ENCODE measurements at regions not wholly inside any gene's neighbourhood (a gene's known extent, or its start where the extent isn't known, plus 50 kb on each side); places are given as distances from the start of the nearest gene placed in this dataset.
"Not testable (repeated sequence)": the region's sequence is repeated elsewhere in the genome, so short reads cannot be mapped to it uniquely, and the experiment has no call there.

DNA sequence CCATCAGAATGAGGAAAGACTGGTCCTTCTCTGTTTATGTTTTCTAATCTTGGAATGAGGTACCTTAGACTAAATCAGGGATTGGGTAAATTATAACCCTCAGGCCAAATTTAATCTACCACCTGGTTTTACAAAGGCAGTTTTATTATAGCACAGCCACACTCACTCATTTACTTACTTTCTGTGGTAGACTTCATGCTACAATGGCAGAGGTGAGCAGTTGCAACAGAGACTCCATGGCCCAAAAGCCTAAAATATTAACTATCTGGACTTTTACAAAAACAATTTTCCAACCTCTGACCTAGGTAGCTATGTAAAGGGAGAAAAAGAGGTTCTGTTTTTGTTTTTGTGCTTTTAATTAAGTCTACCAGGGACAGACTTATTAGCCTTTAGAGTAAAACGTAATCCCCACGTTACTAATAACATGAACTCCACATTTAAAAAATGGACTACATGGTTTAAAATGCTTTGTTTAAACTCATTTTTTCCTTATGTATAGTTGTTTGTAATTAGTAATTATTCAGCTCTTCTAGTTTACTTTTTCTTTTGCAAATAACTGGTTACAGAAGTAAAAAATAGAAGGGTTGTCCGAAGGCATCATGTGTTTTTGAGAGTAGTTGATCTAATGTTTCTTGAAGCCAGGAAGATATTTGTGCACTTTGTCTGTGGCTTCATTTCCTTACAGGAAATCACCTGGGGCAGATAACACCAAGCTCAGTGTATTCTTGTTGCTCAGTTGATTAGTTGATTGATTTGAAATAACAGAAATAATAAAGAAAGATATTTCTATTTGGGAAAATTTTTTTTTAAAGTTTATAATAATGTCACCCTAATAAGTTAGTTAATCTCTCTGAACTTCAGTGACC lies 57.6 kb upstream of the ATP2B1 start:
- H3K79me2 ChIP-seq (replicated peaks; ENCODE audit: insufficient read depth, low read length) = no peaks in the 10 kb centered on the region

DNA sequence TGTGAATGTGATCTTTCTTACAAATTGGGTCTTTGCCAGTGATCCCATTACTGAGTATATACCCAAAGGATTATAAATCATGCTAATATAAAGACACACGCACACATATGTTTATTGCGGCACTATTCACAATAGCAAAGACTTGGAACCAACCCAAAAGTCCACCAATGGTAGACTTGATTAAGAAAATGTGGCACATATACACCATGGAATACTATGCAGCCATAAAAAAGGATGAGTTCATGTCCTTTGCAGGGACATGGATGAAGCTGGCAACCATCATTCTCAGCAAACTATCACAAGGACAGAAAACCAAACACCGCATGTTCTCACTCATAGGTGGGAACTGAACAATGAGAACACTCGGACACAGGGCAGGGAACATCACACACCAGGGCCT lies 55.5 kb upstream of the ATP2B1 start:
- not testable (repeated sequence) for H2AFZ ChIP-seq (ENCODE audit: low read depth, low read length); H3K9me3 ChIP-seq (ENCODE audit: low read length); H3F3A ChIP-seq (ENCODE audit: insufficient read depth, low read length, poor library complexity, severe bottlenecking); H3K4me3 ChIP-seq (ENCODE audit: low read length); H3K79me2 ChIP-seq (replicated peaks; ENCODE audit: insufficient read depth, low read length); H3K9me2 ChIP-seq (ENCODE audit: insufficient read depth, low read length); H3K36me3 ChIP-seq (ENCODE audit: insufficient read depth, low read length); H3K27me3 ChIP-seq (ENCODE audit: insufficient read depth, low read depth, low read length); H4K20me1 ChIP-seq (ENCODE audit: insufficient read depth); H3K27ac ChIP-seq (ENCODE audit: low read length); H3K9ac ChIP-seq (ENCODE audit: low read length); H3K4me2 ChIP-seq (ENCODE audit: low read length)

More for the DNA sequence above, 57.6 kb upstream of the ATP2B1 start:
- Histone ChIP-seq H3K4me2 (ENCODE audit: low read length) (no peak overlapping the region), H3K9ac (ENCODE audit: low read length) (no peak overlapping the region), H2AFZ (ENCODE audit: low read depth, low read length) (no peak overlapping the region), H3K9me2 (ENCODE audit: insufficient read depth, low read length) (no peaks in the 10 kb centered on the region), H4K20me1 (ENCODE audit: insufficient read depth) (no peaks in the 10 kb centered on the region), H3K27me3 (ENCODE audit: insufficient read depth, low read depth, low read length) (no peaks in the 10 kb centered on the region), H3K27ac (ENCODE audit: low read length) (no peak overlapping the region), H3K9me3 (ENCODE audit: low read length) (no peaks in the 10 kb centered on the region), H3F3A (ENCODE audit: insufficient read depth, low read length, poor library complexity, severe bottlenecking) (no peaks in the 10 kb centered on the region), H3K36me3 (ENCODE audit: insufficient read depth, low read length) (no peaks in the 10 kb centered on the region), H3K4me3 (ENCODE audit: low read length) (no peak overlapping the region)
- TF ChIP-seq, protein P1, sequence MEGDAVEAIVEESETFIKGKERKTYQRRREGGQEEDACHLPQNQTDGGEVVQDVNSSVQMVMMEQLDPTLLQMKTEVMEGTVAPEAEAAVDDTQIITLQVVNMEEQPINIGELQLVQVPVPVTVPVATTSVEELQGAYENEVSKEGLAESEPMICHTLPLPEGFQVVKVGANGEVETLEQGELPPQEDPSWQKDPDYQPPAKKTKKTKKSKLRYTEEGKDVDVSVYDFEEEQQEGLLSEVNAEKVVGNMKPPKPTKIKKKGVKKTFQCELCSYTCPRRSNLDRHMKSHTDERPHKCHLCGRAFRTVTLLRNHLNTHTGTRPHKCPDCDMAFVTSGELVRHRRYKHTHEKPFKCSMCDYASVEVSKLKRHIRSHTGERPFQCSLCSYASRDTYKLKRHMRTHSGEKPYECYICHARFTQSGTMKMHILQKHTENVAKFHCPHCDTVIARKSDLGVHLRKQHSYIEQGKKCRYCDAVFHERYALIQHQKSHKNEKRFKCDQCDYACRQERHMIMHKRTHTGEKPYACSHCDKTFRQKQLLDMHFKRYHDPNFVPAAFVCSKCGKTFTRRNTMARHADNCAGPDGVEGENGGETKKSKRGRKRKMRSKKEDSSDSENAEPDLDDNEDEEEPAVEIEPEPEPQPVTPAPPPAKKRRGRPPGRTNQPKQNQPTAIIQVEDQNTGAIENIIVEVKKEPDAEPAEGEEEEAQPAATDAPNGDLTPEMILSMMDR (IDR thresholded peaks at IDR 0.05; ENCODE audit: poor library complexity, severe bottlenecking) = no peak
- no peak for TF ChIP-seq EZH2 (IDR thresholded peaks at IDR 0.05; ENCODE audit: borderline replicate concordance, insufficient read depth, low read length, poor library complexity, severe bottlenecking)
- TF ChIP-seq RAD21 (conservative IDR thresholded peaks at IDR 0.05) = no peak
- TF ChIP-seq EP300 (conservative IDR thresholded peaks at IDR 0.05; ENCODE audit: poor library complexity, severe bottlenecking) = no peak
- no peak for TF ChIP-seq POLR2AphosphoS5 (IDR thresholded peaks at IDR 0.05)
- TF ChIP-seq SMC3 (conservative IDR thresholded peaks at IDR 0.05; ENCODE audit: poor library complexity) = no peak
- no peak for TF ChIP-seq MXI1 (conservative IDR thresholded peaks at IDR 0.05; ENCODE audit: poor library complexity, severe bottlenecking)
- TF ChIP-seq TAF1 (IDR thresholded peaks at IDR 0.05; ENCODE audit: low read depth) = no peak
- TF ChIP-seq REST (IDR thresholded peaks at IDR 0.05; ENCODE audit: borderline replicate concordance) = no peak

All from neural cell (in vitro differentiated cells).